Large intestine (tissue), 3 donors: ENCODE measurements at regions not wholly inside any gene's neighbourhood (a gene's known extent, or its start where the extent isn't known, plus 50 kb on each side); places are given as distances from the start of the nearest gene placed in this dataset.

Experiments
- DNase-seq, 2 donors: peaks; one replicate each; pipeline versions ENCODE4 v3.0.0 to v3.0.0-alpha.2; 2013
- H3K27ac ChIP-seq: one replicate; pipeline ENCODE4 v1.5.1; 2013; ENCODE audit warnings: low read length
- H3K27me3 ChIP-seq: 2 replicates; pipeline ENCODE4 v1.6.1; 2013; ENCODE audit warnings: low read length; ENCODE audit not compliant: control insufficient read depth, insufficient read depth
- H3K36me3 ChIP-seq: 2 replicates; pipeline ENCODE4 v1.6.1; 2013; ENCODE audit warnings: low read length; ENCODE audit not compliant: control insufficient read depth, insufficient read depth
- H3K4me1 ChIP-seq: one replicate; pipeline ENCODE4 v1.6.1; 2013; ENCODE audit warnings: low read length; ENCODE audit not compliant: control insufficient read depth, insufficient read depth
- H3K4me3 ChIP-seq: one replicate; pipeline ENCODE4 v1.5.1; 2013; ENCODE audit warnings: low read length
- H3K9me3 ChIP-seq: one replicate; pipeline ENCODE4 v1.6.1; 2013; ENCODE audit warnings: mild to moderate bottlenecking, low read depth, low read length, moderate library complexity; ENCODE audit not compliant: control insufficient read depth
- WGBS: methylation state at CpG from one replicate; pipeline ENCODE4 v1.1.5; 2013; ENCODE audit warnings: low lambda C conversion rate; ENCODE audit not compliant: insufficient coverage; 5-methylcytosine and 5-hydroxymethylcytosine counted together

DNA sequence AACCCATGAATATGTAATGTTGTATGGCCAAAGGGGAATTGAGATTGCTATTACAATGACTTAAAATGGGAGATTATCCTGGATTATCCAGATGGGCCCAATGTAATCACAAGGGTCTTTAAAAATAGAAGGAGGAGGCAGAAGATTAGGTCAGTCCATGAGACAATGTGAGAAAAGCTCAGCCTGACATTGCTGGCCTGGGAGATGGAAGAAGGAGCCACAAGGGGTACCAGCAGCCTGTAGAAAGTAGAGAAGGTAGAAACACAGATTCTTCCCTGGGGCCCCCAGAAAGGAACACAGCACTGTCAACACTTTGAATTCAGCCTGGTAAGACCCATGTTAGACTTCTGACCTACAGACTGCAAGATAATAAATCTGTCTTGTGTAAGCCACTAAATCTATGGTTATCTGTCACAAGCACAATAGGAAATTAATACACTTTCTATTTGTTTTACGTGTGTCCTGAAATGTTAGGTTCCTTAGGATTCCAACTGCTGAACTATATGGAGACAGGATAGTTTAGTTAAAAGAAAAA lies 132.9 kb upstream of the SERP2 start:
- peak; percentile 35 to 70 for DNase-seq

DNA sequence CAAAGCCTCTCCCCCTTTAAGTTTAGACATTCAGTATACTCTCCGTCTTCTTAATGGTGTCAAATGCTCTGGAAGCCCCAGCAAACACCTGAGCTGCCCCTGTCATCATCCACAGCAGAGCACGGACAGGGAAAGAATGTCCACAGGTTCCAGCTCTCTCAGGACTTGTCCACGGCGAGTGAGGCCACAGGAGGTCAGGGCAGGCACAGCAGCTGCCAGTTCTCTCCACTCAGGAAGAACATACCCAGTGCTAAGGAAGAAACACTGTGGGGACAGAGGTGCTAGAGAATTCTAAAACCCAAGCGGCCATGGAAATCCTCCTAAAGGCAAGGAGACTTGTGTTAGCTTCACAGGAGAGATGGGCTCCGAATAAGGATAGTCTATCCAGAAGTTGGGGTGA lies 132.0 kb upstream of the SERP2 start:
- peaks cover 5% of the 10 kb centered on the region for H3K4me1 ChIP-seq
- no peaks in the 10 kb centered on the region for H3K9me3 ChIP-seq
- no peak overlapping the region for H3K27ac ChIP-seq
- WGBS: 80% methylated on average over 1 of the region's 6 CpGs
- H3K27me3 ChIP-seq: no peaks in the 10 kb centered on the region
- no peak overlapping the region for H3K4me3 ChIP-seq
- H3K36me3 ChIP-seq: no peaks in the 10 kb centered on the region
- no peak for DNase-seq

More for the DNA sequence above, 132.9 kb upstream of the SERP2 start:
- Histone ChIP-seq H3K36me3 (no peaks in the 10 kb centered on the region), H3K27ac (no peak overlapping the region), H3K9me3 (no peaks in the 10 kb centered on the region), H3K27me3 (no peaks in the 10 kb centered on the region), H3K4me3 (no peak overlapping the region), H3K4me1 (peaks cover 5% of the 10 kb centered on the region)
- WGBS: 33% methylated on average over 1 of the region's 1 CpG

DNA sequence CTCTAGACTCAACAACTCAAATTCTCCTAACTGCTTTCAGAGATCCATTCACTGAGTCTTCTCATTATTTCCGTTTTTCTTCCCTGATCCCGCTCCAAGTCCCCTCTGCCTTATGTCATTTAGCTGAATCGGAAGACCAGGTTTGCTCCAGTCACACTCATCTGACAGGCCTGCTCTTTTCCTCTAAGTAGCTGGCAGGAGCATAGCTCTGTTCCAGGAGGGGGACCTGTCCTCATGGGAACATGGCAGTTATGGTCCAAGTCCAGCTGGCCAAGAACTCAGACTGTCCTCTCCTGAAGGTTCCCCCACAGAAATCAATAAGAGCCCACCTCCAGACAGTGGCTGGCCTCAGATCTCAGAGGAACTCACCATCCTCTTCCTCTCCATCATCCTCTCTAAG lies 130.9 kb upstream of the SERP2 start:
- Histone ChIP-seq H3K4me1 (peaks cover 5% of the 10 kb centered on the region), H3K4me3 (no peak overlapping the region), H3K27ac (no peak overlapping the region), H3K36me3 (no peaks in the 10 kb centered on the region), H3K27me3 (no peaks in the 10 kb centered on the region), H3K9me3 (no peaks in the 10 kb centered on the region)
- WGBS: 40% methylated on average over 1 of the region's 3 CpGs
- DNase-seq: no peak

DNA sequence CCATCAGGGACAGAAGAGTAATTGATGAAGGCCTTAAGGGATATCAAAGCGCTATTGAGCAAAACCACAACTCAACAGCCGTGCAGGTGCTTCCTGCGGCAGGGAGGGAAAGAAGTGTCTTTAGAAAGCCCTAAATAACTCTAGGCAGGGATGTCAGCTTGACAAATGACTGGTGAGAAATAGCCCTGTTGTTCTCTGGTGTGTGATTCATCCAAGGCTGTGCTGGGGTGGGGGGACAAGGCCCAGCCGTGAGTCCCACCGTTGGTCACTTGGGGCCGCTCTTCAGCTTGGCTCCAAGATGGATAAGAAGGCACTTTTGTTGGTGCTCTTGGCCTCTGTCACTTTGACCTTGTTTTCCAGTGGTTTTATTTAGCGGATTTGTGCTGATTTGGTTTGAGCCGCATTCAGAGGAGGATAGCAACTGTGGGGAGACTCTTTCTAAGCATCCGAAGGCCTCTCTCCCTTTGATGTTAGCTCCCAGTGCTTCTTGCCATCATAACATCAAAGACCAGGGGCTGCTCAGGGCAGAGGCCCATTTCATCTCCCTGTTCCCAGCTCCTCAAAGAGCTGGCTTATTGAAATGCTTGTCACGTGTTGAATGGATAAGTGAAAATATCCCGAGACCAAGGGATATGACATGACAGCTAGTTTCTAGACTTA lies 130.3 kb upstream of the SERP2 start:
- DNase-seq: peak; percentile 24 to 31

DNA sequence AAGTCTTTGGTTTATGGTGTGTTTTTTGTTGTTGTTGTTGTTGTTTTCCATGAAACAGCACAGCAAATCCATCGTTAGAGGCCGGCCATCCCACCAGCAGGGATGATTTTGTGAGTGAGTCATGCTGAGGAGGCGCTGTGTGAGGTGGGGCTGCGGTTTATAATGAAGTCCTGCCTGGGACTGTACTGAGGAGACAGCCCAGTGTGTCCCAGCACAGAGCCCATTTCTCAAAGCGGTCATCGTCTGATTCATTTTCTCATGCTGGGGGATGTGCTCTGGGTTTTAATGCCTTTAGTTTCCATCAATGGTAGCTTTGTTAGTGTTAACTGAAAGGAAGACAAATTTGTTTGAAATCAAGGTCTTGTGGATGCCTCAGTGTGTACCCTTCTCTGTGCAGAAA lies 129.3 kb upstream of the SERP2 start:
- no peaks in the 10 kb centered on the region for H3K27me3 ChIP-seq
- WGBS: no CpG with 5 or more reads among the region's 6 CpGs
- H3K4me3 ChIP-seq: no peak overlapping the region
- H3K9me3 ChIP-seq: no peaks in the 10 kb centered on the region
- H3K27ac ChIP-seq: no peak overlapping the region
- peaks cover 5% of the 10 kb centered on the region for H3K4me1 ChIP-seq
- no peaks in the 10 kb centered on the region for H3K36me3 ChIP-seq
- no peak for DNase-seq

More for the DNA sequence above, 130.3 kb upstream of the SERP2 start:
- H3K27me3 ChIP-seq: no peaks in the 10 kb centered on the region
- no peak overlapping the region for H3K4me3 ChIP-seq
- H3K4me1 ChIP-seq: peaks cover 5% of the 10 kb centered on the region
- H3K27ac ChIP-seq: no peak overlapping the region
- no peaks in the 10 kb centered on the region for H3K36me3 ChIP-seq
- WGBS: 100% methylated on average over 1 of the region's 11 CpGs
- H3K9me3 ChIP-seq: no peaks in the 10 kb centered on the region

DNA sequence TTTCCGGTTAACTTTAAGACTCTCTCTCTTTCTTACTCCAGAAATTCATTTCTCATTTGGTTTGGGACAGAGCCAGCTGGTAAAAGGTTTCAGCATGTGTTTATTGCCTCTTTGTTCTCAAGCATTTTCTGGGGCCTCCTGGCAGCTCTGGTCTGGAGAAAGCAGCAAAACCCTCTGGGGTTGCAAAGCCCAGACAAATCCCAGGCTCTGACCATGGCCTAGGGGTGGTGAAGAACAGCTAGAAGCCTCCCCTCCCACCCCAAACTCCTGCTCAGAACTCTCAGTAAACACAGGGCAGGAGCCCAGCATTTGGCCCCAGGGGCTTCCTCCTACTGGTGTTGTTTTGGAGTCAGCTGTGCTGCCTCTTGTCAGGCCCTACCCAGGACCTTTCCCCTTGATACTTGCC lies 124.2 kb upstream of the SERP2 start:
- Histone ChIP-seq H3K9me3 (no peaks in the 10 kb centered on the region), H3K27ac (no peak overlapping the region), H3K4me1 (peaks cover 2% of the 10 kb centered on the region), H3K36me3 (no peaks in the 10 kb centered on the region), H3K27me3 (no peaks in the 10 kb centered on the region), H3K4me3 (no peak overlapping the region)
- DNase-seq: peak in 1 of 2 donors; percentile 16
- WGBS: 78% methylated on average over 1 of the region's 1 CpG

DNA sequence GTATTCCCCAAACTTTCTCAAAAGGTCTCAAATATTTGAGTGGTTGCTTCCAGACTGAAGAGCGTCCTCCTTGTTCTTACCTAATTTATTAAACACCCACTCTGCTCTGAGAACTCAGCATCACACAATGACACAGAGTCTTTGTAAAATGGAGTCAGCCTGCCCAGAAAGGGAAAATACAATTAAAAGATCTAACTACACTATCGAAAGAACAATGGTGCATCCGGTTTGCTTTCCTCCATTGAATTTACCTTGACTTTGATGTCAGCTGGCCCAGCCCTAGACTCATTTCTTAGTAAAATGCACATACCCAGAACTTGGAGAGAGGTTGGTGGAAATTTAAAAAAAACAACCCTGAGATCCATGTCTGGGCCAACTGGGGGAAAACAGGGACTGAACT lies 120.7 kb upstream of the SERP2 start:
- H3K27ac ChIP-seq: no peak overlapping the region

DNA sequence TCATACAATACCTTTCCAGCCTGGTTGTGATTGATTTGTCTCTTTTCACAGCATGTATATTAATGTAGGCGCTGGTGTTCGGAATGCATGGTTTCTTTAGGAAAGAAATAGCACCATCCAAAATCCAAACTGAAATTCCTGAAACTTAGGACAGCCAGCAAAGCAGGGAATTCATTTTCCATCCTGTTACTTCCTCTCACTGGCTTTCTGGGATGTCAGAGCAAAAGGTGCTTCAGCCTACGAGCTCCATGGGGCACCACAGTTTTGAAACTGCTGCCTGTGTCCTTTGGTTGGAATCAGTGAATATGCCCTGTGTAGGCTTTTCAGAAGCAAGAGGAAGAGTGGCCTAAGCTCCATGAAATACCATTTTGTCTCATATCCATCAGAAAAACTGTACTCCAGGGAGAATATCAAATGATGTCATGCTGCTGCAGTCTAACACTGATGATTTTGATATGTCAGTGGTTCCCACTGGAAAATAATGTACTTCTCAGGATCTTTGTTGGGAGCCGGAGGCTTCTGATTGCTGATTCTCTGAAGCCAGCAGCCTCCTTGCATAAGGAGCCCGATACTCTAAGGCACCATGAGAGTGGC lies 117.8 kb upstream of the SERP2 start:
- H3K4me3 ChIP-seq: no peak overlapping the region
- H3K36me3 ChIP-seq: no peaks in the 10 kb centered on the region
- H3K4me1 ChIP-seq: peaks cover 3% of the 10 kb centered on the region
- no peaks in the 10 kb centered on the region for H3K27me3 ChIP-seq
- DNase-seq: no peak
- H3K9me3 ChIP-seq: no peaks in the 10 kb centered on the region
- no peak overlapping the region for H3K27ac ChIP-seq
- WGBS: no CpG with 5 or more reads among the region's 5 CpGs

More for the DNA sequence above, 120.7 kb upstream of the SERP2 start:
- H3K4me1 ChIP-seq: peaks cover 2% of the 10 kb centered on the region
- no peaks in the 10 kb centered on the region for H3K36me3 ChIP-seq
- no peak for DNase-seq
- no peak overlapping the region for H3K4me3 ChIP-seq
- H3K9me3 ChIP-seq: no peaks in the 10 kb centered on the region
- no CpG with 5 or more reads among the region's 3 CpGs for WGBS
- no peaks in the 10 kb centered on the region for H3K27me3 ChIP-seq

DNA sequence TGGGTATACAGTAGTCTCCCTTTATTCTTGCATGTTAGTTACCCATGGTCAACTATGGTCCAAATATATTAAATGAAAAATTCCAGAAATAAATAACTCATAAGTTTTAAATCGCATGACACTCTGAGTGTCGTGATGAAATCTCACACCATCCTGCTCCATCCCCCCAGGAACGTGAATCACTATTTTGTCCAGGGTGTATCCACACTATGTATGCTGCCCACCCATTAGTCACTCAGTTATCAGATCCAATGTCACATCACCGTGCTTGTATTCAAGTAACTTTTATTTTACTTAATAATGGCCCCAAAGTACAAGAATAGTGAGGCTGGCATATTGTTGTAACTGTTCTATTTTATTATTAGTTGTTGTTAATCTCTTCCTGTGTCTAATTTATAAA lies 115.8 kb upstream of the SERP2 start:
- 100% methylated on average over 1 of the region's 4 CpGs for WGBS
- Histone ChIP-seq H3K36me3 (no peaks in the 10 kb centered on the region), H3K4me1 (peaks cover 3% of the 10 kb centered on the region), H3K27me3 (no peaks in the 10 kb centered on the region), H3K4me3 (no peak overlapping the region), H3K9me3 (no peaks in the 10 kb centered on the region), H3K27ac (no peak overlapping the region)
- DNase-seq: no peak

DNA sequence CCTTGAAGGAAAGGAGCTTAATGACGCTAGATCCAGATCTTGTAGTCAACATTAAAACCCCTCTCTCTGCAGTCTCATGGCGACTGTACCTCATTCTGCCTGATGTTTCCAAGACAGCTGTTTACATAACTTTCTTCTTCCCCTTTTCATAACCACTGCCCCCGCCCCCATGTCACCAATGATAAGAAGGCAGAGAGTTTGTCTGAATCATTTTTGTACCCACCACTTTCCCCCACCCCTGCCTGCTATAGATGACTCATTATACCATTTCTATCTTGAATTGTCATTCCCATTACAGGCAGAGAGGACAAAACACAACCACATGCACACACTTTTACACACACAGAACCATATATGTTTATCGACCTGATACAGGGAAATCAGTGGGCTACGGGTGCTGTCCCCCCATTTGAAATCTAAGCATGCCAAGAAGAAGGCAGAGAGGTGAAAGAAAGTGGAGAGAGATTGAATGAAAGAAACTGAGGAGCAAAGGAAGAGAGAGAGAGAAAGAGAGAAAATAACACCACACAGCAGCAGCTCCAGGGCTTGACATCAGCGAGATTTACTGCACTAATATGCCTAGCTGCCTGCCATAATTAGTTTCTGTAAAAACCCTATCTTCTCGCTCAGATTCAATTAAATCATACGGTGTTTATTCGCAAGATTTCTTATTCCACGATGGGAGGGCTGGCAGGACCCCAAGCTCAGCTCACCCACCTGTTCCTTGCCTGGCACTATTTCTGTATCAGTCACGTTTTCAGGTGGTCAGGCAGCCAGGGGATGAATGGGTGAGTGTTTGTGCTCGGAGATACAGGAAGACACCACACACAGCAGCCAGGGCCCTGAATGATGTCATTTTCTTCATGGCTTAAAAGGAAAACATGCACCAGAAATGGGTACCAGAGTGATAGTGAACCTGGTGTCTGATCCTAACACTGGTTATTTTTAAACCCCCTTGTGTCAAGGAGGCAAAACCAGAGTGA lies 114.3 kb upstream of the SERP2 start:
- Histone ChIP-seq H3K4me3 (no peak overlapping the region), H3K4me1 (peaks cover 3% of the 10 kb centered on the region), H3K27me3 (no peaks in the 10 kb centered on the region), H3K27ac (peak overlapping the region; percentile 37), H3K9me3 (no peaks in the 10 kb centered on the region), H3K36me3 (no peaks in the 10 kb centered on the region)
- DNase-seq: peak; percentile 37 to 58
- 80% methylated on average over 1 of the region's 12 CpGs for WGBS
